NB4 (cell line): ENCODE measurements at regions not wholly inside any gene's neighbourhood (a gene's known extent, or its start where the extent isn't known, plus 50 kb on each side); places are given as distances from the start of the nearest gene placed in this dataset.
"Not testable (repeated sequence)": the region's sequence is repeated elsewhere in the genome, so short reads cannot be mapped to it uniquely, and the experiment has no call there.

Experiments used
- DNase-seq: peaks from one replicate; pipeline ENCODE4 v3.0.0; 2010; ENCODE audit warnings: low read depth
- H3K4me3 ChIP-seq: one replicate; pipeline ENCODE4 v1.5.1; 2011; ENCODE audit warnings: mild to moderate bottlenecking, low read depth, low read length, moderate library complexity
- CTCF ChIP-seq: IDR thresholded peaks from one replicate; pipeline ENCODE4 v1.5.1; 2012; ENCODE audit warnings: low read depth, low read length
- MAX ChIP-seq: IDR thresholded peaks from 2 replicates; pipeline ENCODE4 v1.6.1; 2011; ENCODE audit warnings: low read depth, low read length
- MYC ChIP-seq: IDR thresholded peaks from 2 replicates; pipeline ENCODE4 v1.6.1; 2011; ENCODE audit warnings: low read depth, low read length
- POLR2A ChIP-seq: IDR thresholded peaks from 2 replicates; pipeline ENCODE4 v1.6.1; 2011; ENCODE audit warnings: mild to moderate bottlenecking; ENCODE audit not compliant: insufficient read length; ENCODE audit errors: extremely low read depth

GRCh38 chr2:19102696-19103423 is 255.6 kb downstream of the OSR1 start:
- TF ChIP-seq CTCF (no peak), MAX (no peak), MYC (no peak), POLR2A (no peak)
- DNase-seq = no peak
- no peak overlapping the region for H3K4me3 ChIP-seq

GRCh38 chr2:19101968-19102367 is 256.5 kb downstream of the OSR1 start:
- no peak for DNase-seq
- H3K4me3 ChIP-seq = no peak overlapping the region
- TF ChIP-seq CTCF = no peak
- TF ChIP-seq MAX = no peak
- no peak for TF ChIP-seq POLR2A
- no peak for TF ChIP-seq MYC

- no peak for DNase-seq
- H3K4me3 ChIP-seq = no peak overlapping the region
- no peak for TF ChIP-seq CTCF
- TF ChIP-seq POLR2A = no peak
- no peak for TF ChIP-seq MYC
- TF ChIP-seq MAX = no peak
These were observed 257.9 kb downstream of the OSR1 start for GRCh38 chr2:19100570-19100969.

GRCh38 chr2:19099181-19099580 is 259.2 kb downstream of the OSR1 start:
- 0 out of 2 replicates have a peak, but pooled peaks have one; percentile 5 for TF ChIP-seq MAX
- no peak for TF ChIP-seq CTCF
- TF ChIP-seq POLR2A = no peak
- no peak for TF ChIP-seq MYC
- DNase-seq = no peak
- H3K4me3 ChIP-seq = no peak overlapping the region

- no peak overlapping the region for H3K4me3 ChIP-seq
- no peak for DNase-seq
- TF ChIP-seq CTCF (no peak), POLR2A (no peak), MAX (no peak), MYC (no peak)
These were observed 259.8 kb downstream of the OSR1 start for GRCh38 chr2:19098467-19099160.

GRCh38 chr2:19089476-19089875 is 268.9 kb downstream of the OSR1 start:
- DNase-seq, H3K4me3 ChIP-seq: not testable (repeated sequence)
